ENCODE measurements at regions not wholly inside any gene's neighbourhood (a gene's known extent, or its start where the extent isn't known, plus 50 kb on each side); places are given as distances from the start of the nearest gene placed in this dataset.
"Not testable (repeated sequence)": the region's sequence is repeated elsewhere in the genome, so short reads cannot be mapped to it uniquely, and the experiment has no call there.

DNA sequence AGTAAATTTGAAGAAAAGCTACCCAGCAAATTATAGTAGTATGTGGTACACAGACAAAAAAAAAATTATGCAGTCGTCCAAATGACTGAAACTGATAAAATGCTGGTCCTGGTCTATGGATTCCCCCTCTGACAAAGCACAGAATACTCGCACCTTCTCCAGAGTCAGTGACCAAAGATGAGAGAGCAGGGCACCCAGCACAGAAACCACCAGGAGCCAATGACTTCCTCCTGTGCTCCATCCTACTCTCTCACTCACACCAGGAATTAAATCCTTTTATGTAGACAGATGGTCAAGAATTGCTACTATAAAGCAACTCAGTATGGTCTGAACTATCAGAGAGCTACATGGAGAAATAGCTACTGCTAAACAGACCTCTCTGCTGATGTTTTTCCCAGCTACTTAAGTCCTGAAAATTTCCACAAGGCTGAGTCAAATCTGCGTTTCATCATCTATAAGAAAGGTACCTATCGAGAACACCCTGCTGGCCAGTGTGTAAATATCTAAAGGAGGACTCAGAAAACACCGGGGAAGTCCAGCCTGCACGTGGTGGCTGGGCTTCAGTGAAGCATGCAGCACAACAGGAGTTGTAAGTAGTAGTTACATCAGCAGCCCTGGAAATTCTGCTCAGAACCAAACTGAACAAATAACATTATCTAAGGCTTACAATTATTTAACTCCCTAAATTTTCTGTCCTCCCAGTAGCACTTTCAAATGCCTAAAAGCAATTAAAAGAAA, 118.1 kb upstream of the OR4F16 start:
- not testable (repeated sequence) for H4K91ac ChIP-seq (ENCODE audit: low read length); H3K36me3 ChIP-seq (ENCODE audit: control insufficient read depth in 1 of 2, insufficient read depth in 2 of 2, low read depth in 1 of 2, low read length in 2 of 2); H3K18ac ChIP-seq (ENCODE audit: low read depth in 1 of 2, low read length in 2 of 2); H3K9ac ChIP-seq (ENCODE audit: low read length); H2AFZ ChIP-seq (ENCODE audit: low read depth, low read length); H3K4me3 ChIP-seq (ENCODE audit: insufficient read depth in 1 of 2, low read depth in 1 of 2, low read length in 2 of 2); H3K4me2 ChIP-seq (ENCODE audit: low read length, poor library complexity, severe bottlenecking); H2BK120ac ChIP-seq (ENCODE audit: low read depth, low read length); H3K4ac ChIP-seq (ENCODE audit: low read depth in 1 of 2, low read length in 2 of 2); H2BK15ac ChIP-seq (ENCODE audit: low read depth, poor library complexity, severe bottlenecking); H3K9me3 ChIP-seq (ENCODE audit: control insufficient read depth, low read length); H3K23ac ChIP-seq (ENCODE audit: low read length in 2 of 2); H3K79me1 ChIP-seq (replicated peaks; ENCODE audit: low read length, poor library complexity, severe bottlenecking); H3K14ac ChIP-seq (ENCODE audit: low read length in 2 of 2); H3K27me3 ChIP-seq (ENCODE audit: control insufficient read depth in 1 of 2, insufficient read depth in 1 of 2, low read length in 2 of 2); H4K8ac ChIP-seq (ENCODE audit: low read length); H3K27ac ChIP-seq (ENCODE audit: low read length, poor library complexity, severe bottlenecking); H2AK5ac ChIP-seq (ENCODE audit: low read length, severe bottlenecking); H3K4me1 ChIP-seq (ENCODE audit: control insufficient read depth, insufficient read depth, low read depth, low read length); H2BK5ac ChIP-seq (ENCODE audit: low read depth, low read length, poor library complexity, severe bottlenecking); H2BK12ac ChIP-seq (ENCODE audit: low read length in 2 of 2)
- WGBS: no CpG with 5 or more reads among the region's 6 CpGs
- DNase-seq: peak; percentile 9

- H2BK12ac ChIP-seq (ENCODE audit: low read length in 2 of 2); H2BK120ac ChIP-seq (ENCODE audit: low read depth, low read length); H3K9ac ChIP-seq (ENCODE audit: low read length); H3K27me3 ChIP-seq (ENCODE audit: control insufficient read depth in 1 of 2, insufficient read depth in 1 of 2, low read length in 2 of 2); H3K4me2 ChIP-seq (ENCODE audit: low read length, poor library complexity, severe bottlenecking); H3K14ac ChIP-seq (ENCODE audit: low read length in 2 of 2); DNase-seq; H3K27ac ChIP-seq (ENCODE audit: low read length, poor library complexity, severe bottlenecking); H2AK5ac ChIP-seq (ENCODE audit: low read length, severe bottlenecking); H4K91ac ChIP-seq (ENCODE audit: low read length); H3K18ac ChIP-seq (ENCODE audit: low read depth in 1 of 2, low read length in 2 of 2); H2BK15ac ChIP-seq (ENCODE audit: low read depth, poor library complexity, severe bottlenecking); H3K36me3 ChIP-seq (ENCODE audit: control insufficient read depth in 1 of 2, insufficient read depth in 2 of 2, low read depth in 1 of 2, low read length in 2 of 2); H3K4me1 ChIP-seq (ENCODE audit: control insufficient read depth, insufficient read depth, low read depth, low read length); H2BK5ac ChIP-seq (ENCODE audit: low read depth, low read length, poor library complexity, severe bottlenecking); H2AFZ ChIP-seq (ENCODE audit: low read depth, low read length); H4K8ac ChIP-seq (ENCODE audit: low read length); H3K79me1 ChIP-seq (replicated peaks; ENCODE audit: low read length, poor library complexity, severe bottlenecking); H3K4me3 ChIP-seq (ENCODE audit: insufficient read depth in 1 of 2, low read depth in 1 of 2, low read length in 2 of 2); H3K4ac ChIP-seq (ENCODE audit: low read depth in 1 of 2, low read length in 2 of 2); H3K23ac ChIP-seq (ENCODE audit: low read length in 2 of 2); H3K9me3 ChIP-seq (ENCODE audit: control insufficient read depth, low read length): not testable (repeated sequence)
- WGBS: 92% methylated on average over 4 of the region's 5 CpGs
Measured at GRCh38 chr1:805310-805709, 118.4 kb upstream of the SAMD11 start.

GRCh38 chr1:807066-807465, 116.7 kb upstream of the SAMD11 start:
- H3K18ac ChIP-seq (ENCODE audit: low read depth in 1 of 2, low read length in 2 of 2); H3K9ac ChIP-seq (ENCODE audit: low read length); H2BK120ac ChIP-seq (ENCODE audit: low read depth, low read length); DNase-seq; H3K14ac ChIP-seq (ENCODE audit: low read length in 2 of 2); H3K79me1 ChIP-seq (replicated peaks; ENCODE audit: low read length, poor library complexity, severe bottlenecking); H4K91ac ChIP-seq (ENCODE audit: low read length); H3K36me3 ChIP-seq (ENCODE audit: control insufficient read depth in 1 of 2, insufficient read depth in 2 of 2, low read depth in 1 of 2, low read length in 2 of 2); H3K27ac ChIP-seq (ENCODE audit: low read length, poor library complexity, severe bottlenecking); H2BK5ac ChIP-seq (ENCODE audit: low read depth, low read length, poor library complexity, severe bottlenecking); H3K4me1 ChIP-seq (ENCODE audit: control insufficient read depth, insufficient read depth, low read depth, low read length); H3K4me3 ChIP-seq (ENCODE audit: insufficient read depth in 1 of 2, low read depth in 1 of 2, low read length in 2 of 2); H2BK12ac ChIP-seq (ENCODE audit: low read length in 2 of 2); H3K23ac ChIP-seq (ENCODE audit: low read length in 2 of 2); H3K4me2 ChIP-seq (ENCODE audit: low read length, poor library complexity, severe bottlenecking); H2AK5ac ChIP-seq (ENCODE audit: low read length, severe bottlenecking); H2BK15ac ChIP-seq (ENCODE audit: low read depth, poor library complexity, severe bottlenecking); H3K4ac ChIP-seq (ENCODE audit: low read depth in 1 of 2, low read length in 2 of 2); H2AFZ ChIP-seq (ENCODE audit: low read depth, low read length); H4K8ac ChIP-seq (ENCODE audit: low read length); H3K27me3 ChIP-seq (ENCODE audit: control insufficient read depth in 1 of 2, insufficient read depth in 1 of 2, low read length in 2 of 2); H3K9me3 ChIP-seq (ENCODE audit: control insufficient read depth, low read length): not testable (repeated sequence)
- no CpG with 5 or more reads among the region's 3 CpGs for WGBS

- H2BK120ac ChIP-seq (ENCODE audit: low read depth, low read length); H3K4ac ChIP-seq (ENCODE audit: low read depth in 1 of 2, low read length in 2 of 2); H4K91ac ChIP-seq (ENCODE audit: low read length); H3K4me2 ChIP-seq (ENCODE audit: low read length, poor library complexity, severe bottlenecking); H3K4me3 ChIP-seq (ENCODE audit: insufficient read depth in 1 of 2, low read depth in 1 of 2, low read length in 2 of 2); H3K27ac ChIP-seq (ENCODE audit: low read length, poor library complexity, severe bottlenecking); H3K79me1 ChIP-seq (replicated peaks; ENCODE audit: low read length, poor library complexity, severe bottlenecking); H3K9me3 ChIP-seq (ENCODE audit: control insufficient read depth, low read length); H3K9ac ChIP-seq (ENCODE audit: low read length); H2BK5ac ChIP-seq (ENCODE audit: low read depth, low read length, poor library complexity, severe bottlenecking); H3K18ac ChIP-seq (ENCODE audit: low read depth in 1 of 2, low read length in 2 of 2); H3K27me3 ChIP-seq (ENCODE audit: control insufficient read depth in 1 of 2, insufficient read depth in 1 of 2, low read length in 2 of 2); H2BK15ac ChIP-seq (ENCODE audit: low read depth, poor library complexity, severe bottlenecking); H3K36me3 ChIP-seq (ENCODE audit: control insufficient read depth in 1 of 2, insufficient read depth in 2 of 2, low read depth in 1 of 2, low read length in 2 of 2); H3K23ac ChIP-seq (ENCODE audit: low read length in 2 of 2); DNase-seq; H2AFZ ChIP-seq (ENCODE audit: low read depth, low read length); H4K8ac ChIP-seq (ENCODE audit: low read length); H2BK12ac ChIP-seq (ENCODE audit: low read length in 2 of 2); H2AK5ac ChIP-seq (ENCODE audit: low read length, severe bottlenecking); H3K4me1 ChIP-seq (ENCODE audit: control insufficient read depth, insufficient read depth, low read depth, low read length); H3K14ac ChIP-seq (ENCODE audit: low read length in 2 of 2): not testable (repeated sequence)
- no CpG with 5 or more reads among the region's 4 CpGs for WGBS
Measured at GRCh38 chr1:807699-808390, 115.9 kb upstream of the SAMD11 start.
